ENCODE measurements at regions not wholly inside any gene's neighbourhood (a gene's known extent, or its start where the extent isn't known, plus 50 kb on each side); places are given as distances from the start of the nearest gene placed in this dataset.

DNA sequence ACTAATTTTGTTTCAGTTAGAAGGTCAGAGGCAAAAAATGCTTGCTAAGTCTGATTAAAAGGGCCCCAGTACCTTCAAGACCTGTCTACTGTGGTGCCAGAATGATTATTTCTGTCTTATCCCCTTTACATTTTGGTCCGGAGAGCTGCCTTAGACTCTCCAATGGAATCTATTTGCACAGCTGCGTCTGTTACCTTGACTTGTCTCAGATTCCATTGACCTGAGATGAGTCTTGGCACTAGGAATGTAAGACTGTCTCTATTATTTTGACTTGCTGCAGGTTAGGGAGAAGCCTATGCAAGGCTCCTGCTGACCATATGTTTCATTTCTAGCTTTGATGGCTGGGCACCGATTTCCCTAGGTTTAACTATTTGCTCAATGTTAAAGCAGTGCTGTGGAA, 457.6 kb downstream of the KCTD8 start:
- 37 to 58% (median 50%) methylated on average over 3 of the region's 3 CpGs for WGBS, 4 donors
- no peak for DNase-seq
- Histone ChIP-seq H3K4me3 (no peak overlapping the region), H3K27me3 (no peaks in the 10 kb centered on the region), H3K4me1 (replicated peaks in 1 of 2) (no peaks in the 10 kb centered on the region), H3K36me3 (replicated peaks in 1 of 2) (no peaks in the 10 kb centered on the region), H3K27ac (no peak overlapping the region), H3K9me3 (replicated peaks in 1 of 3) (no peaks in the 10 kb centered on the region)
- TF ChIP-seq POLR2A (IDR thresholded peaks at IDR 0.05) = no peak
- TF ChIP-seq, protein P1, sequence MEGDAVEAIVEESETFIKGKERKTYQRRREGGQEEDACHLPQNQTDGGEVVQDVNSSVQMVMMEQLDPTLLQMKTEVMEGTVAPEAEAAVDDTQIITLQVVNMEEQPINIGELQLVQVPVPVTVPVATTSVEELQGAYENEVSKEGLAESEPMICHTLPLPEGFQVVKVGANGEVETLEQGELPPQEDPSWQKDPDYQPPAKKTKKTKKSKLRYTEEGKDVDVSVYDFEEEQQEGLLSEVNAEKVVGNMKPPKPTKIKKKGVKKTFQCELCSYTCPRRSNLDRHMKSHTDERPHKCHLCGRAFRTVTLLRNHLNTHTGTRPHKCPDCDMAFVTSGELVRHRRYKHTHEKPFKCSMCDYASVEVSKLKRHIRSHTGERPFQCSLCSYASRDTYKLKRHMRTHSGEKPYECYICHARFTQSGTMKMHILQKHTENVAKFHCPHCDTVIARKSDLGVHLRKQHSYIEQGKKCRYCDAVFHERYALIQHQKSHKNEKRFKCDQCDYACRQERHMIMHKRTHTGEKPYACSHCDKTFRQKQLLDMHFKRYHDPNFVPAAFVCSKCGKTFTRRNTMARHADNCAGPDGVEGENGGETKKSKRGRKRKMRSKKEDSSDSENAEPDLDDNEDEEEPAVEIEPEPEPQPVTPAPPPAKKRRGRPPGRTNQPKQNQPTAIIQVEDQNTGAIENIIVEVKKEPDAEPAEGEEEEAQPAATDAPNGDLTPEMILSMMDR (IDR thresholded peaks at IDR 0.05) = no peak
- intact Hi-C loops (cut with DNase I) = no loop called here

DNA sequence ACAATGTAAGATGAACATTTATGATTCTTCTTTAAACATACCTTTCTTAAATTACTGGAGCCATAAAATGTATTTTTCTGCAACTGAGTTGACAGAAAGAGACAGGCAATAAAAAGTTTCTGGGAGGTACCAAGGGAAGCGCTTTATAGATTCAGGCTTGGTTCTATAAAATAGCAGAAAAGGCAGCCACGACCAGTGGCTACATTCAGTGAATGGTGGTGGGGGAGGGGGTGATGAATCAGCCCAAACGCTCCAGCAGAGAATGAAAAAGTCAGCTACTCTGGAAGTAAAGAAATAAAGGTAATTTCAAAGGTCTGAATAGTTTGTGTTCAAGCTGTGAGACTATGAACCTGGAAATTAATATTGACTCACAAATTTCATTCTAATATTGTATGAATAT, 456.1 kb downstream of the KCTD8 start:
- Histone ChIP-seq H3K4me3 (no peak overlapping the region), H3K27me3 (no peaks in the 10 kb centered on the region), H3K9me3 (replicated peaks in 1 of 3) (no peaks in the 10 kb centered on the region), H3K4me1 (replicated peaks in 1 of 2) (no peaks in the 10 kb centered on the region), H3K36me3 (replicated peaks in 1 of 2) (no peaks in the 10 kb centered on the region), H3K27ac (no peak overlapping the region)
- DNase-seq = no peak
- intact Hi-C loops (cut with DNase I) = no loop called here
- TF ChIP-seq, protein P1 (IDR thresholded peaks at IDR 0.05) = no peak
- TF ChIP-seq POLR2A (IDR thresholded peaks at IDR 0.05) = no peak
- whole genome bisulfite sequencing, 4 donors = 56 to 63% (median 58%) methylated on average over 3 of the region's 3 CpGs

DNA sequence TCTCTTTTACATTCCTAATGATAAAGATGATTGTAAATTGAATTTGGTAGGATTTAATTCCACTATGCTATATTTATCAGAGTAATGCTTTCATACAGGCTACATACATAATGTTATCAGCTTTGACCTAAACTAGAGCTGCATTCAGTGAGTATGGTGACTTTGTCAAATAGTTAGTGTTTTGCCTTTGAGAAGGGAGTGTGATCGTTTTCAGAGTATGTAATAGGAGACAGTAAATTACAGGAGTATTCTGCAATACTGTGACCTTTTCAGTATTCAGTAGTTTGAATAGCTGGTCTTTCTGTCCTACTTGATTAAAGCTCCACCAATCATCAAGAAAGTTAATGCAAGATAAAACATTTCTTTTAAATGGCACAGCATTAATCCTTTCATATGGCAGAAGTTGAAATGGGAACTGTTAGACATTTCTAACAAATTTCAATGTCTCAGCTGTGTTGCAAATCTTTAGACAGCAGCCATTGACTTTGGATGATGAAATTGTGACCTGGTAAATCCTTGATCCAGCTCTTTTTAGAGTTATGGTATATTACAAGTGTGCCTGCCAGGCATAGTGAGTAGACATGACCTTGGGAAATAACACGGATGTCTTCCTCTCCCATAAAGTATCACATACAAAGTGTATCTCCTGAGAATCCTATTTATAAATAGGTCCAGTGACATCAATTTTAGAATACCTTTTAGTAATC, 455.3 kb downstream of the KCTD8 start:
- H3K27me3 ChIP-seq = no peaks in the 10 kb centered on the region
- TF ChIP-seq POLR2A (IDR thresholded peaks at IDR 0.05) = no peak
- TF ChIP-seq, protein P1 (IDR thresholded peaks at IDR 0.05) = no peak
- intact Hi-C loops (cut with DNase I) = no loop called here
- no peak overlapping the region for H3K4me3 ChIP-seq
- WGBS, 4 donors = 23 to 42% (median 30%) methylated on average over 2 of the region's 2 CpGs
- no peak for DNase-seq
- H3K9me3 ChIP-seq (replicated peaks in 1 of 3) = no peaks in the 10 kb centered on the region
- H3K36me3 ChIP-seq (replicated peaks in 1 of 2) = no peaks in the 10 kb centered on the region
- H3K27ac ChIP-seq = no peak overlapping the region
- no peaks in the 10 kb centered on the region for H3K4me1 ChIP-seq (replicated peaks in 1 of 2)

DNA sequence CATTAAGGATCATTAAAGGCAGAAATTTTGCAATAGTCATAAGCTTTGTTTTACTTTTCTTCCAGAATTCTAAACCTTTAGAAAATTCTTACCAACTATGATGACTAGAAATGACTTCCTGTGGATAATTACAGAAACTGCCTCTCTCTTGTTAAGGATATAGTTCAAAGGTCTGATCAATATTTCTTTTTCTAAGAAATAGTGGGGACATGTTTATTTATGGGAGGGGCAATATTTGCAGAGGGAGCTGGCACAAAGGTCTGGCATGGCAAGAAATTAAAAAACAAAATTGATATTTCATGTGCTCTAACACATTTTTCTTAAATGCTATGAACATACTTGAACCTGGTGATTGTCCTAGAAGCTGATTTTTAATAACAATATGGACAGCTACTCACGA, 448.9 kb downstream of the KCTD8 start:
- Histone ChIP-seq H3K9me3 (replicated peaks in 1 of 3) (no peaks in the 10 kb centered on the region), H3K27me3 (no peaks in the 10 kb centered on the region)
- WGBS, 4 donors = 70 to 78% (median 77%) methylated on average over 1 of the region's 1 CpG

More for the DNA sequence above, 448.9 kb downstream of the KCTD8 start:
- no peaks in the 10 kb centered on the region for H3K4me1 ChIP-seq (replicated peaks in 1 of 2)
- intact Hi-C loops (cut with DNase I) = no loop called here
- no peak overlapping the region for H3K4me3 ChIP-seq
- no peak for DNase-seq
- H3K27ac ChIP-seq = no peak overlapping the region
- no peaks in the 10 kb centered on the region for H3K36me3 ChIP-seq (replicated peaks in 1 of 2)
- TF ChIP-seq, protein P1 (IDR thresholded peaks at IDR 0.05) = no peak
- no peak for TF ChIP-seq POLR2A (IDR thresholded peaks at IDR 0.05)

Measured in adrenal gland (tissue), 9 donors.